ENCODE measurements at regions not wholly inside any gene's neighbourhood (a gene's known extent, or its start where the extent isn't known, plus 50 kb on each side); places are given as distances from the start of the nearest gene placed in this dataset.
"Not testable (repeated sequence)": the region's sequence is repeated elsewhere in the genome, so short reads cannot be mapped to it uniquely, and the experiment has no call there.

DNA sequence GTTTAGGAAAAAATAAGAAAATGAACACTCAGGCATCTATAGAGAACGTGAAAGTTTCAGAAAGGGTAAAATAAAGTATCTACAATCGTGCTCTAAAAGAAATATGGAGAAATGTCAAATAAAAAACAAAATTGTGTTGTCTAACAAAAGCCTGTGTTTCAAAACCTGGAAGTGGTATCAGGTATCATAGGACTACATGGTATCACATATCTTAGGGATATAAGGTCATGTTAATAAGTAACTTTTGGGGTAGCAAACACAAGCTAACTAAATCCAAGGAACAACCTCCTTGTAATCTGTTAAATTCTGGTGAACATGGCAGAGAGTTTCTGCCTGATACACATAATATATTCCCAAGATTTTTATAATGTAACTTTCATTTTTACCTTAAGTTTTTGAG, 1597.7 kb downstream of the NLGN4Y start:
- no peaks in the 10 kb centered on the region for H3K79me2 ChIP-seq (ENCODE audit: insufficient read depth)
- no peak for TF ChIP-seq EZH2phosphoT487 (IDR thresholded peaks at IDR 0.05; ENCODE audit: insufficient read depth, low read depth)
- no peak for TF ChIP-seq EZH2 (IDR thresholded peaks at IDR 0.05; ENCODE audit: insufficient read depth, poor library complexity, severe bottlenecking)
- H3K27ac ChIP-seq: no peak overlapping the region
- no peak overlapping the region for H3K9ac ChIP-seq
- no peaks in the 10 kb centered on the region for H3K9me3 ChIP-seq (ENCODE audit: low read depth)
- in situ Hi-C loops (cut with MboI): no loop called here
- no peak overlapping the region for H2AFZ ChIP-seq
- H3K4me3 ChIP-seq: no peak overlapping the region
- H3K4me1 ChIP-seq (ENCODE audit: insufficient read depth): no peaks in the 10 kb centered on the region
- H3K36me3 ChIP-seq (ENCODE audit: low read depth): no peaks in the 10 kb centered on the region
- no peaks in the 10 kb centered on the region for H3K9me2 ChIP-seq (ENCODE audit: insufficient read depth)
- 0 to 15% methylated on average over 2 of the region's 2 CpGs for WGBS, 2 experiments (ENCODE audit: low coverage in 1 of 2, low lambda C conversion rate in 2 of 2, missing lambda C conversion rate in 2 of 2)
- H3K27me3 ChIP-seq (replicated peaks; ENCODE audit: insufficient read depth): no peaks in the 10 kb centered on the region
- no peak for DNase-seq
- H3F3A ChIP-seq (ENCODE audit: insufficient read depth): no peaks in the 10 kb centered on the region
- H3K4me2 ChIP-seq (ENCODE audit: unreplicated experiment): no peak overlapping the region
- no peaks in the 10 kb centered on the region for H4K20me1 ChIP-seq (ENCODE audit: insufficient read depth)

DNA sequence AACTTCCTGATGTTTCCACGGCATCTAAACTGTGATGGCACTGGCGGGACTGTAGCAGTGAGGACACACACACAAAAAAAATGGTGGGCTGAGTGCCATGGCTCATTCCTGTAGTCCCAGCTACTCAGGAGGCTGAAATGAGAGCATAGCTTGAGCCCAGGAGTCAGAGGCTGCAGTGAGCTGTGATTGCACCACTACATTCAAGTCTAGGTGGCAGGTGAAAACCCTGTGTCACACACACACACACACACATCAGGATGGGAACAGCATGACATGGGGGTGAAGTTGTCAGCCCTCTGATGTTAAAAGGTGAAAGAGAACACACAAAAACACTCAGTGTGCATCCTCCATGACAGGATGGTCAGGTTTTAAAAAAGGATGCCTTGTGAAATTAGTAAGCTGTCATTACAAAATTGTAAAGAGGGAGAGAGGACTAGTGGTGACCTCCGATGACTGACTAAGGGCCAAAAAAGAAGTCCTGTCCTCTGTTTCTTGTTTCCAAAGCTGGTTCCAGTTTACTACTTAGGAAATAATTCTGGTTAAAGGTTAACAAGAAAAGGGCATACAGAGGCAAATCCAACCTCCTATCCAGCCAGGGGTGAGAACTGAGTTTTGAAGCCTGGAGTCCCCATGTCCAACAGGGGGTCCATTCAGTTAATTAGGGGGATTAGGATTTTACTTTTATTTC, 1600.4 kb downstream of the NLGN4Y start:
- H3K4me1 ChIP-seq (ENCODE audit: insufficient read depth): no peaks in the 10 kb centered on the region
- H2AFZ ChIP-seq: no peak overlapping the region
- in situ Hi-C loops (cut with MboI): no loop called here
- H3K36me3 ChIP-seq (ENCODE audit: low read depth): no peaks in the 10 kb centered on the region
- no peak overlapping the region for H3K27ac ChIP-seq
- H3K4me3 ChIP-seq: no peak overlapping the region
- H3K9me2 ChIP-seq (ENCODE audit: insufficient read depth): no peaks in the 10 kb centered on the region
- H3K9ac ChIP-seq: no peak overlapping the region
- H4K20me1 ChIP-seq (ENCODE audit: insufficient read depth): no peaks in the 10 kb centered on the region
- TF ChIP-seq EZH2 (IDR thresholded peaks at IDR 0.05; ENCODE audit: insufficient read depth, poor library complexity, severe bottlenecking) (no peak), EZH2phosphoT487 (IDR thresholded peaks at IDR 0.05; ENCODE audit: insufficient read depth, low read depth) (no peak)
- no peak overlapping the region for H3K4me2 ChIP-seq (ENCODE audit: unreplicated experiment)
- no peak for DNase-seq
- no peaks in the 10 kb centered on the region for H3K79me2 ChIP-seq (ENCODE audit: insufficient read depth)
- H3K27me3 ChIP-seq (replicated peaks; ENCODE audit: insufficient read depth): no peaks in the 10 kb centered on the region
- WGBS, 2 experiments (ENCODE audit: low coverage in 1 of 2, low lambda C conversion rate in 2 of 2, missing lambda C conversion rate in 2 of 2): 15 to 26% methylated on average over 2 to 3 of the region's 3 CpGs
- H3K9me3 ChIP-seq (ENCODE audit: low read depth): no peaks in the 10 kb centered on the region
- no peaks in the 10 kb centered on the region for H3F3A ChIP-seq (ENCODE audit: insufficient read depth)

DNA sequence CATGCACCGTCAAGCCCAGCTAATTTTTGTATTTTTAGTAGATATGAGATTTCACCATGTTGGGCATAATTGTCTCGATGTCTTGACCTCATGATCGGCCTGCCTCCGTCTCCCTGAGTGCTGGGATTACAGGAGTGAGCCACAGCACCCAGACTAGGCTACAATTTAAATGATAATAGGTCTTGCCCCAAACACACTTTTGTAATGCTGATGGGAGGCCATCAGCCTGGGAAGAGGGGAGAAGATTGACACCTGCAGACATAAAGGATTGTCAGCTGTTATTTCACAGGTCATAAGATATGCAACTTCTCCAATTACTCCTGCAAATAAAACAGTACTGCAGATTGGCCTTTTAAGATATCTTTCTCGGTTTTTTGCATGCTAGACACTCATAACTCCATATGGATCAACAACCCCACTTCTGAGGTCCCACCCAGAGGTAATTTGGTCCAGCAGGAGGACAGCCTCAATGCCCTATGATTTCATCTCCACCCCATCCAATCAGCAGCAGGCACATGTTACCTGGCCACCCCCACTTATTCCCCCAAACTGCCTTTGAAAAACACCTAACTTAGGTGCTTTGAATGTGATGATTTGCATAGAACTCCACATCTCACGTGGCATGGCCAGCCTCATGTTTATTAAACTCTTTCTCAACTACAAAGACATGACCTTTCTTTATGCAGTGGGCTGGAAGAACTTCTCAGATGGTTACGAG, 1612.4 kb downstream of the NLGN4Y start:
- 15 to 18% methylated on average over 6 to 7 of the region's 7 CpGs for WGBS, 2 experiments (ENCODE audit: low coverage in 1 of 2, low lambda C conversion rate in 2 of 2, missing lambda C conversion rate in 2 of 2)
- Histone ChIP-seq H3K9me2 (ENCODE audit: insufficient read depth) (no peaks in the 10 kb centered on the region), H3K79me2 (ENCODE audit: insufficient read depth) (no peaks in the 10 kb centered on the region), H4K20me1 (ENCODE audit: insufficient read depth) (no peaks in the 10 kb centered on the region), H3K4me1 (ENCODE audit: insufficient read depth) (no peaks in the 10 kb centered on the region), H3K36me3 (ENCODE audit: low read depth) (no peaks in the 10 kb centered on the region), H3K27me3 (replicated peaks; ENCODE audit: insufficient read depth) (no peaks in the 10 kb centered on the region), H3K4me2 (ENCODE audit: unreplicated experiment) (no peak overlapping the region), H2AFZ (no peak overlapping the region), H3K27ac (no peak overlapping the region), H3K4me3 (no peak overlapping the region), H3K9me3 (ENCODE audit: low read depth) (no peaks in the 10 kb centered on the region), H3F3A (ENCODE audit: insufficient read depth) (no peaks in the 10 kb centered on the region), H3K9ac (no peak overlapping the region)
- in situ Hi-C loops (cut with MboI): no loop called here
- DNase-seq: no peak
- TF ChIP-seq EZH2 (IDR thresholded peaks at IDR 0.05; ENCODE audit: insufficient read depth, poor library complexity, severe bottlenecking) (no peak), EZH2phosphoT487 (IDR thresholded peaks at IDR 0.05; ENCODE audit: insufficient read depth, low read depth) (no peak)

DNA sequence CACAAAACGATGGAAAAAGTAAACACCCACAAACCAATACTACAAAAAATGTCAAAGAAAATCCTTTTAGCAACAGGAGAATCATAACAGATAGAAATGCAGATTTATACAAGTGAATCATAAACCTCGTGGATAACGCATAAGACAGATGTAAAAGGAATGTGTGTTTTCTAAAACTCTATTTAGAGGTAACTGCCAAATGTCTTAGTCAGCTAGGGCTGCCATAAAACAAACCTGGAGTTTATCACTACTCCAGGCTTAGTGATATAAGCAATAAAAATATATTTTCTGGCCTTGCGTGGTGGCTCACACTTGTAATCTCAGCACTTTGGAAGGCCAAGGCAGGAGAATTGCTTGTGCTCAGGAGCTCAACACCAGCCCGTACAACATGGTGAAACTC, 1633.5 kb downstream of the NLGN4Y start:
- DNase-seq: no peak
- no peaks in the 10 kb centered on the region for H4K20me1 ChIP-seq (ENCODE audit: insufficient read depth)
- no peaks in the 10 kb centered on the region for H3K9me2 ChIP-seq (ENCODE audit: insufficient read depth)
- H3K27ac ChIP-seq: no peak overlapping the region
- no peak for TF ChIP-seq EZH2phosphoT487 (IDR thresholded peaks at IDR 0.05; ENCODE audit: insufficient read depth, low read depth)
- no peak for TF ChIP-seq EZH2 (IDR thresholded peaks at IDR 0.05; ENCODE audit: insufficient read depth, poor library complexity, severe bottlenecking)
- WGBS, 2 experiments (ENCODE audit: low coverage in 1 of 2, low lambda C conversion rate in 2 of 2, missing lambda C conversion rate in 2 of 2): 18 to 27% methylated on average over 5 of the region's 5 CpGs
- H3K4me2 ChIP-seq (ENCODE audit: unreplicated experiment): no peak overlapping the region
- no peaks in the 10 kb centered on the region for H3K36me3 ChIP-seq (ENCODE audit: low read depth)
- H3K79me2 ChIP-seq (ENCODE audit: insufficient read depth): no peaks in the 10 kb centered on the region
- no peaks in the 10 kb centered on the region for H3F3A ChIP-seq (ENCODE audit: insufficient read depth)
- H3K9me3 ChIP-seq (ENCODE audit: low read depth): no peaks in the 10 kb centered on the region
- in situ Hi-C loops (cut with MboI): no loop called here
- H3K27me3 ChIP-seq (replicated peaks; ENCODE audit: insufficient read depth): no peaks in the 10 kb centered on the region
- no peaks in the 10 kb centered on the region for H3K4me1 ChIP-seq (ENCODE audit: insufficient read depth)
- no peak overlapping the region for H2AFZ ChIP-seq
- no peak overlapping the region for H3K9ac ChIP-seq
- no peak overlapping the region for H3K4me3 ChIP-seq

DNA sequence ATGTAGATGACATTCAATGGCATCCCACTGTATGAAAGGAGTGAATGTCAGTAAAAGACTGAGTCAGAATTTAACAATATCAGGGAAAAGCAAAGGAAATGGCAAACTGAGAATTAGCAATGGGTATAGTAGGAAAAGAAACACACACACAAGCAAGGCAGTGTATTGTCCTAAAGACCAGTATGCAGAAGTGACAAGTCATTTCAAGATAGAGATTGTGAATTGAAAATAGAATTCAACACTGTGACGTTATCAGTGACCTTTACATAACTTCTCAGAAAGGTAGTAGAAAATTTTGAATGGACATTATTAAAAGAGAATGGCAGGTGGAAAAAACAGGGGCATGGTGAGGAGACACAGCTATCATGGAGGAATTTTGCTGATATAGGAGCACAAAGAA, 1651.4 kb downstream of the NLGN4Y start:
- H2AFZ ChIP-seq; H3K4me2 ChIP-seq (ENCODE audit: unreplicated experiment); H3K9me2 ChIP-seq (ENCODE audit: insufficient read depth); H4K20me1 ChIP-seq (ENCODE audit: insufficient read depth); H3K79me2 ChIP-seq (ENCODE audit: insufficient read depth); H3K27ac ChIP-seq; H3K9me3 ChIP-seq (ENCODE audit: low read depth); H3K4me1 ChIP-seq (ENCODE audit: insufficient read depth); H3K27me3 ChIP-seq (replicated peaks; ENCODE audit: insufficient read depth); H3K4me3 ChIP-seq; H3K36me3 ChIP-seq (ENCODE audit: low read depth); H3K9ac ChIP-seq; H3F3A ChIP-seq (ENCODE audit: insufficient read depth); in situ Hi-C loops (cut with MboI); DNase-seq: not testable (repeated sequence)
- no CpG with 5 or more reads among the region's 1 CpG for WGBS, 2 experiments (ENCODE audit: low coverage in 1 of 2, low lambda C conversion rate in 2 of 2, missing lambda C conversion rate in 2 of 2)

DNA sequence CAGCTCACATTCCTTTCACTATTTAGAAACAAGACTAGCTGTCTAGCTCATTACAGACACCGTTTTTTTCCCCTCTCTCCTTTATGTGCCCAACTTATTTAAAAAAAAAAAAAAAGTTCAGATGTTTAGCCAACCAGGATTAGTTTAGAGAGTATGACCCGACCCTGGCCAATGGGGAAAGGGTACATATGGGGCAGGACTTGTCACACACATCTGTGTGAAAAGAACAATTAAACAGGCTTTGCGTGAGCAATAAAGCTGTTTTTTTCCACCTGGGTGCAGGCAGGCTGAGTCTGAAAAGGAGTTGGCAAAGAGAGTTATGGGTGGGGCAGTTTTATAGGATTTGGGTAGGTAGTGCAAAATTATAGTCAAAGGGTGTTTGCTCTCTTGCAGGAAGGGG, 1674.5 kb downstream of the CDY2B start:
- H3K9me3 ChIP-seq (ENCODE audit: low read depth); H3K4me1 ChIP-seq (ENCODE audit: insufficient read depth); H3K36me3 ChIP-seq (ENCODE audit: low read depth); H3K4me2 ChIP-seq (ENCODE audit: unreplicated experiment); H3K9ac ChIP-seq; H3F3A ChIP-seq (ENCODE audit: insufficient read depth); H4K20me1 ChIP-seq (ENCODE audit: insufficient read depth); H3K27me3 ChIP-seq (replicated peaks; ENCODE audit: insufficient read depth); H3K79me2 ChIP-seq (ENCODE audit: insufficient read depth); H3K9me2 ChIP-seq (ENCODE audit: insufficient read depth); DNase-seq; in situ Hi-C loops (cut with MboI); H2AFZ ChIP-seq; H3K4me3 ChIP-seq; H3K27ac ChIP-seq: not testable (repeated sequence)
- WGBS, 2 experiments (ENCODE audit: low coverage in 1 of 2, low lambda C conversion rate in 2 of 2, missing lambda C conversion rate in 2 of 2): 0% methylated on average over 1 of the region's 3 CpGs; no CpG with 5 or more reads in 1 of the 2 experiments

DNA sequence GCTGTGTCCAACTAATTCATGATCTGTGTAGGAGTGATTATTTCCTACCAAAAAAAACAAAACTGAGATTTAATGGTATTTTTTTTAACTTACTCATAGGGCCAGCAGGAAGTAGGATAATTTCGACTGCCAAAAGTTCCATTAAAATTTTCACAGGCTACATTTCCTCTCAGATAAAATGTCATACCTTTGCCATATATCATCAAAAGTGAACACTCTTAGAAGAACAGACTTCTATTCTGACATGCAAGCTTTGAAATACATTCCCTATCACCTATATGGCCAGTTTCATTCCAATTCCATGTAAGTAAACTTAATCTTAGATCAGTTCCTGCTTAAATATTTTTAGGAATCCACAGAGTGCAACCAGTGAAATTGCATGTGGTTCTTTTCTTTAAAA, 1636.7 kb downstream of the CDY2B start:
- DNase-seq; H3K79me2 ChIP-seq (ENCODE audit: insufficient read depth); H3K36me3 ChIP-seq (ENCODE audit: low read depth); H4K20me1 ChIP-seq (ENCODE audit: insufficient read depth); H2AFZ ChIP-seq; H3K9me2 ChIP-seq (ENCODE audit: insufficient read depth); H3K27ac ChIP-seq; H3F3A ChIP-seq (ENCODE audit: insufficient read depth); in situ Hi-C loops (cut with MboI); H3K4me3 ChIP-seq; H3K27me3 ChIP-seq (replicated peaks; ENCODE audit: insufficient read depth); H3K4me1 ChIP-seq (ENCODE audit: insufficient read depth); H3K9me3 ChIP-seq (ENCODE audit: low read depth); H3K4me2 ChIP-seq (ENCODE audit: unreplicated experiment); H3K9ac ChIP-seq: not testable (repeated sequence)
- WGBS, 2 experiments (ENCODE audit: low coverage in 1 of 2, low lambda C conversion rate in 2 of 2, missing lambda C conversion rate in 2 of 2): no CpG with 5 or more reads among the region's 1 CpG

Data from GM23248 (cell line).